Stimulated activated CD4-positive, alpha-beta T cell treated with anti-CD3 and anti-CD28 coated beads, Interleukin-12 subunit alpha, Interleukin-12 subunit beta, amount 100 ng/mL, for 48 hours (primary cell): ENCODE measurements at regions not wholly inside any gene's neighbourhood (a gene's known extent, or its start where the extent isn't known, plus 50 kb on each side); places are given as distances from the start of the nearest gene placed in this dataset.

Source experiments
- DNase-seq, 3 donors: peaks; one replicate each; pipeline ENCODE4 v3.0.0-alpha.2; 2020; ENCODE audit warnings: low read depth in 2 of 3, low spot score in 1 of 3

DNA sequence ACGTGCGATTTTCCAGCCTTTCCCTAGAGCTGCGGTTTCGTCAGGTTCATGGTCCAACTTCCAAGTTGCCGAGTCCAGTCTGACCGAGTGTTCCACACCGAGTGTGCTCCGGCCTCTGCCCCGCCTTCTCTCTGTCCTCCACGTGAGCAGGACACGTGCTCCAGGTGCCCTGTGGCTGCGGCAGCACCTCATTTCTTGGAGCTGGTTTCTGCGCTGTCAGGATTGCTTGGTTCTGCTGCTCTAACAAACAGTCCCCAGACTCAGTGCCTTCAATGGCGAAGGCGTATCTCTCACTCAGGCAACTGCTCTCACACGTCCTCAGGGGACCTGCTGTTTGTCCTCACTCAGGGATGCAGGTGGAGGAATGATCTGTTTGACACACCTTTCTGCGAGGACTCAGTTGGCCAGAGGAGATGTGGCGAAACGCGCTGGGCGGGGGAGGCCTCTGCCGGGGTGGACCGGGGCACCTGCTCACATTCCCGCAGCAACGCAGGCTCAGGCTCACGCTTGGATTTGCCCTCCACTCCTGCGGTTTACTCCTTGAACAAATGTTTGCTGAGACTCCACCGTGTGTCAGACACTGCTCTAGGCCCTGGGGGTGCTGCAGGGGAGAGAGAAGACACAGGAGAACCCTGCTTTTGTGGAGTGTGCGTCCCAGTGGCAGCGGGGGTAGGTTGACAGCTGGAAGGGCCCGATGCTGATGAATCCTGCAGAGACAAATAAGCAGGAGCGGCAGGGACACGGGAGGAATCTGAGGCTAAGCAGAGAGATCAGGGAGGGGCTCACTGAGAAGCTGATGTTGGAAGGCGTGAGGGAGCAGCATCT lies 63.4 kb upstream of the FBRSL1 start:
- no peak for DNase-seq

DNA sequence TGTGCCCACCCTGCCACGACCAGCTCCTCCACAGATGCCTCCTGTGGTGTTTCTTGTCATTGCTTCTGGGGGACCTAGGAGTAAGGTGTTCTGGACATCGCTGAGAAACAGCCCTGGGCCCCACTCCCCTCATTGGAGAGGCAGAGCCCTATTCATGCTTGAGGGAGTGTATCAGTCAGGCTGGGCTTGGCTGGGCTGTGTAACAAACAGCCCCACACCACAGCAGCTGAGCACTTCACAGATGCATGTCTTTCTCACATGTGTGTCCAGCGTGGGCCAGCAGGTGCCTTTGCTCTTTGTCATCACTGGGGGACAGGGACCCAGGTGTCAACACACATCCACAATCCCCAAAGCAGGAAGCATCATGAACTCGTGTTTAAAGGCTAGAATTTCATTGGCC lies 65.1 kb upstream of the FBRSL1 start:
- DNase-seq = no peak

DNA sequence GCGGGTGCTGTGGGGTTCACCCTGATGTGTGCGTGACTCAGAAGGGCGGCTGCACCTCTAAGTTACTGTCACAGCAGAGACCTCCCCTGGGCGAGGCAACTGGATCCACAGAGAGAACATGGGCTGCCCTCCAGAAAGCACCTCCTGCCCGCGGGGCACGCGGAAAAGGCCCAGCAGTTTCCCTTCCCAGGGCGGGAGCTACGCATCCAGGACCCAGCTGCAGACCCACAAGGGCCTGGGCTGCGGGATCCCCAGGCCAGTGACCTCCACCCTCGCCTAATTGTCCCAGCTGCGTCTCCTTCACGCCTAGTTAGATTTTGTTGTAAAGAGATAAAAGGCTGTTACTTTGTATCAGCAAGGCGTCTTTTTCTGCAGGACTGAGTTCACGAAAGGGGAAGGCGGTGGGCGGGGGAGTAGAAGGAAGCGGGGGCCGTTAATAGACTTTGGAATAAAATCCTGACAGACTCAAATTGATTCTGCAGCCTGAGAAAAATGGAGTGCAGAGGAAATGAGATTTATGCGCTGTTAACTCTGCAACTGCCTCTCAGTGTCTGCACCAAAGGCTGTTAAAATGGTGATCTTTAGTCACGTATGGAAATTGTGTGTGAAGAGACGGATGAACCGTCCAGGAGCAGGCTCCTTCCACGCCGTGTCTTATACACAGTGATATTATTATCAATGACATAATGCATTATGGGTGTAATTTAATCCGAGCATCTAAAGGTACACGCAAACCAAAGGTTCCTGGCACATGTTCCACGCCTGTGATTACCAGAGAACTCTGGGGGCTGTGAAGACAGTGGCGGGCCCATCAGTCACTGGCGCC lies 65.9 kb upstream of the FBRSL1 start:
- DNase-seq = no peak

DNA sequence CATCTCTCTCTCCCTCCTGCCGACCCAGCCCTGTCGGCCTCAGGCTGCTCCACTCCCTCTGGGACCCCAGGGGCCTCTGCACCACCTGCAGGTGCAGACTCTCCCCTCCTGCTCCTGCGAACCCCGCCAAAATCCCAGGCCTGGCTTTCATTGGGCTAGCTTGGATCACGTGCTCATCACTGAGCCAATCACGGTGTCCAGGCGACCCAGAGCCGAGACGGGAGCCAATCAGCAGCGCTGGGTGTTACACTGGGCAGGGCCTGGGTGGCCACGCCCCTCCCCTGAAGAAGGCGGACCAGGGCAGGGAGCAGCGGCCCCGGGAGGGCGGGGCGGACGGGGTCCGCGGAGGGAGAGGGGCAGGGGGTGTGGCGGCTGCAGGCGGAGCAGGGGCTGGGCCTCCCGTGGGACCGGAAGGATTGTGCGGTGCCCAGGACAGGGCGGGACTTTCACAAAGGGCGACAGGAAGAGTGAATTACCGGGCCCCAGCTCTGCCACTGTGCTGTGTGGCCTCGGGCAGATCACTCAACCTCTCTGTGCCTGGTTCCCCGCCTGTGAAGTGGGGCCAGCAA lies 66.6 kb upstream of the FBRSL1 start:
- DNase-seq = no peak

DNA sequence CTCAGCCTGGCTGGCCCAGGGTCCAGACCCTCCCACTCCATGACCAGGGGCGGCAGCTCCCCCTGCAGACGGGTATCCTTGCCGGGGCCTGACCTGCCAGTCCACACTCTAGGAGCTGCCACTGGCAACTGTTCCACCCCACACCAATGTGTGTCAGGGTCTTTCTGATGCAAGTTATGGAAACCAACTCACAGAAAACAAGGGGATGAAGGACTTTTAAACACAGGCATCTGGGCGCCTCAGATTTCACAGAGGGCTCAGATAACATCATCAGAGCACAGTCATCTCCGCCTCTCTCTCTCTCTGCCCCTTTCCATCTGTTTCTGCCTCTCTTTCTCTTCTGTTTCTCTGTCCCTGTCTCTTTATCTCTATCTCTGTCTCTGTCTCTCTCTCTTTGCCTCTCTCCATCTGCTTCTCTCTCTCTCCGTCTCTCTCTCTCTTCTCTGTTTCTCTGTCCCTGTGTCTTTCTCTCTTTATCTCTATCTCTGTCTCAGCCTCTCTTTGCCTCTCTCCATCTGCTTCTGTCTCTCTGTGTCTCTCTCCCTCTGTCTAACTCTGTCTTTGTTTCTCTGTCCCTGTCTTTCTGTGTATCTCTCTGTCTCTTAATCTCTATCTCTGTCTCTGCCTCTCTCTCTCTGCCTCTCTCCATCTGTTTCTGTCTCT lies 67.4 kb upstream of the FBRSL1 start:
- DNase-seq = no peak

DNA sequence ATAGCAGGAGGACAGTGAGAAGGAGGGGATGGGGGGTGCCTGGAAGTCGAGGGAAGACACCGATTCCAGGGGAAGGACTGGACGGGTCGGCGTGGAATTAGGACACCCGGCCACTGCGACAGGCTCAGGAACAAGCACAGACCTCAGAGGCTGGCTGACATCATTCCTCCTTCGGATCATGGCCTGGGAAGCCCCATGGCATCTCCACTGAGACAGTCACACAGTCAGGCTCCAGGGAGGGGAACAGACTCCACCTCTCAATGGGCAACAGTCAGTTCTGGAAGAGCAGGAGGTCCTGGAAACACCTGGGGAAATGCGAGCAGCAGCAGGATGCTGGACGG lies 67.9 kb upstream of the FBRSL1 start:
- no peak for DNase-seq

DNA sequence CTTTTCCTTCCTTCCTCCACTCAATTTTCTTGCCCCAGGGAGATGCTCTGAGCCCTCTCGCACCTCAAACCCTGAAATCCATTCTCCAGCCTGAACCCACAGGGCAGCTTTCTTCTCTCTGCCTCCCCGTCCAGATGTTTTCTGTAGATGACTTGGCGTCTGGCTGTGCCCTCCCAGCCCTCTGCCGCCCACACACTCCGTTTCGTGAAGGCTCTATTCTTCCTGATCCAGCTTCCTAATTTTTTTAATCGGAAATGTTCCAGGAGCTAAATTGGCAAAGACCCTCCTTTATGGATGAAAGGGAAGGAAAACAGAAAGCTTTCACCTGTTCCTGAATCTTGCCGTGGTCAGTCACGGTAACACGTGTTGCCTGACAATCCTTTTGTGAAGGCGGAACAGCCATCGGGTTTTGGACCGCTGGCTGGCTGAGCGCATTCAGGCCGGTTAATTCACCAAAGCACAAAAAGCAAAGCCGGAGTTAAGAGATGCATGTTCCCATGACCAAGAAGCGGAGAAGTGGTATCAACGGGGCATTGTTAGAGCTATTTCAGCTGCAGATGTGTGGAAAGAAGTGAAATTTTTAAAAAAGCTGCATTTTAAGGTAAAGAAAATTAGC lies 70.2 kb upstream of the FBRSL1 start:
- DNase-seq = no peak

DNA sequence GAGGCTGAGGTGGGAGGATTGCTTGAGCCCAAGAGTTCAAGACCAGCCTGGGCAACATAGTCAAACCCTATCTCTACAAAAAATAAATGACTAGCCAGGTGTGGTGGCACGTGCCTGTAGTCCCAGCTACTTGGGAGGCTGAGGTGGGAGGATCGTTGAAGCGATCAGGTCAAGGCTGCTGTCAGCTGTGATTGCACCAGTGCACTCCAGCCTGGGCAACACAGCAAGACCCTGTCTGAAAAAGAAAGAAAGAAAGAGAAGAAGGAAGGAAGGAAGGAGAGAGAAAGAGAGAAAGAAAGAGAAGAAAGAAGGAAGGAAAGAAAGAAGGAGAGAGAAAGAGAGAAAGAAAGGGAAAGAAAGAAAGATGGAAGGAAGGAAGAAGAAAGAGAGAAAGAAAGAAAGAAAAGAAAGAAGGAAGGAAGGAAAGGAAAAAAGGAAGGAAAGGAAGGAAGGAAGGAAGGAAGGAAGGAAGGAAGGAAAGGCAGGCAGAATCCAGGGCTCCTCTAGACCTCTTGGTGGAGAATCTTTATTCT lies 71.5 kb upstream of the FBRSL1 start:
- no peak for DNase-seq

DNA sequence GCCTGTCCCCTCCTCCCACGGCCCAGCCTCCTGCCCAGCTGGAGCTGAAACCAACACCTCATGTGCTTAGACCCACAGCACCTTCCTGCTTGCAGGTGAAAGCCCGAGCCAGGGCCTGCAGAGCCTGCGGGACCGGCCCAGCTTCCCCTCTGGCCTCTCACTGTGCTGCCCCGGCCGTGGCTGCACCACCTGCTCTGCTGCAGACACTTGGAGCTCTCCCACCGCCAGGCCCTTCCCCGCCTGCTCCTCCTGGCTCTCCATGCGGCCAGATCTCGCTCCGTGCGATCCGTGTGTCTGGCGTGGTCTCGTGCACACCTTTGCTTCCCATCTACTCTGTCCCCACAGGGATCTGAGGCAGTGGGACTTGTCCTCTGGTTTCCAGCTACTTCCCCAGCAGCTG lies 72.2 kb upstream of the FBRSL1 start:
- no peak for DNase-seq

DNA sequence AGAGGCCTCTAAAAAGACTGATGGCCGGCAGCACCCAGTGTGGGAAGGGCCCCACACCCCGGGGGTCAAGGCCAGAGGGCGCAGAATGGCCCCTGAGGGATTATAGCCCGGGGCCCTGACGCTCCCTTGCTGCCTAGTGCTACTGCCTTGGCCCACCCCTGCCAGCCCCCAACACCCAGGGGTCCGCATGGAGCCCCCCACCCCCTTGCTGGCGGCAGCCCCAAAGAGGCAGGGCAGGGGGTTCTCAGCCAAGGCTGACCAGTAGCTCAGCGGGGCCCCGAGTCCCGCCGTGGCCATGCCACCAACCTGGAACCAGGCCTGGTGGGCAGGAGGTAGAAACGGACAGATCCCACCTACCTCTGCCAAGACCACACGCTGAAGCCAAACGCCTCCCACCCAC lies 73.1 kb upstream of the FBRSL1 start:
- DNase-seq = no peak

DNA sequence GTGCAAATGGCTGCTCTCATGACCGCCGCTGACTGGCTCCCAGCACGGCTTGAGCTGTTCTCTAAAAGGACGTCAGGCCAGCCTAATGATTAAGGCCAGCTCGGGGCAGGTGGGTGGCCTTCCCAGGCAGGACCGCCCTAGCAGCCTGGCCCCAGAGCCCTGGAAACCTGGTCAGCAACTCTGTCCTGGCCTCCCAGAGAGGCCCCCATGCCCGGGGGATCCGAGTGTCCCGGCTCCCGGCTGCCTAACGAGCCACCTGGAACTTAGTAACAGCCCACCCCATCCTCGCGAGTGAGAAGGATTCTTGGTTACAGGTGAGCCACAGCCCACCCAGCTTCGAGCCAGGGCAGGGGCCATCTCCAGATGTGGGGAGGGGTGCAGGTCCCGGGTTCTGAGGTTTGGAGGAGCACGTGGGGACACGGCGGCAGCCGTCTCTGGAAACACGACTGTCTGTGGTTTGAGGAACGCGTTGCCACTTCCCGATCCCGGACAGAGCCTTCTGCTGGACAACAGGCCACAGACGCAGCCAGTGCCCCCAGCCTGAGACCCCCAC lies 73.8 kb upstream of the FBRSL1 start:
- DNase-seq = no peak

DNA sequence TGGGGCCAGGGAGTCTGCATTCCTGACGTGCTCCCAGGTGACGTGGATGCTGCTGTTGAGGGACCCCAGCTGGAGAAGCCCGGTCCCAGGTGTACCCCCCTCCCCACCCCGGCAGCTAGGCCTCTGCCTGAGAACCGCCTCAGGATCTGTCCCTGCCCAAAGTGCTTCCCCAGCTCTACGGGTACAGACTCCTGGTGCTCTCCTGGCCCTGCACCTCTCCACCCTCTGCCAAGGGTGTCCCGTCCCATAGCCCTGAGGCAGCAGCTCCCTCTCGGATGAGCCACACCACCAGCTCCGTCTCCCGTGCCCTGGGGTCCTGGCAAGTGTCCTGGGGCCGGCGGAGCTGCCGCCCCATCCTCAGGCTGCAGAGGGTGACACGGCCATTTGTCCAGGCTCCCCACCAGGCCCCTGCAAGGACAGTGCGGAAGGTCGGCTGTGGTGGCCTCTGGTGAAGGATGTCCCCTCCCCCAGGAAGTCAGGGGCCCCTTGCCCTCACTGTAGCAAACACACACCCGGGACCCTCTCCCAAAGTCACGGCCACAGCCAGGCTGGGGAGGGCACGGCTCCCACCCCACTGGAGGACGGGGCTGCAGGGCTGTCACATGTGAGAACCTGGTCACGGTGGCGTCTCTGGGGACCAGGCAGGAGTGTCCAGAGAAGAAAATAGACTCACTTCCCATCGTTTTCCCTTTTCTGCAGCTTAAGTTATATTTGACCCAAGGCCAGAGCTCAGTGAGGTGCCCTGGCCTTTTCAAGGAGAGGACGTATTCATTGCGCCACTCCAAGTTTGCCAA lies 74.4 kb upstream of the FBRSL1 start:
- DNase-seq = no peak

DNA sequence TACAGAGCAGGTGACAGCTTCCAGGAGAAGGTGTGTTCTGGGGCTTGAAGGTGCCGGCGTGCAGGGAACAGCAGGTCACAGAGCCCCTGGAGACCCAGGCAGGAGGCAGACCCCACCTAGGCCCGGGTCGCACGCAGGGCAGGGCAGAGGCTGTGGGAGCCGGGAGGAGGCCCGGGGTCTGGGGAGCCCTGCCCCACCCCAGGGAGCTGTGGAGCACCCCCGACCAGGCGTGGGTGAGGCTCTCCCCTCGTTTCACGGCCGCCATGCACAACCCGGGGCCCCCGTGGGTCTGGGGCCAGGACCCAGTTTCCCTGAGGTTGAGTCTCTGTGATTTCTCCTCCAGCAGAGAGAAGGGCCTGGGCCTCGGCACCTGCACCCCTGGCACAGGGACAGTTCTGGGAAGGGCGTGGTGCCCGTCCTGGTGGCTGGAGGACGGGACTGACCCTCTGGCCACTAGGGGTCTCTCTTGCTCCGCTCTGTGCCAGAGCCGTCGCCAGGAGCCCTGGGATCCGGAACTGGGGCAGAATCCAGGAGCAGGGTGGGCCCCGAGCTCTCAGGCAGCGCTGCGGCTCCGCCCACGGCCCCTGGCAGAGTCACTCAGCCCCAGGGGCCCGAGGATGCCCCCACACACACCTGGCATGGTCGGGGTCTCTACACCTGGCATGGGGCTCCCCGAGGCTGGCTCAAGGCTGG lies 75.2 kb upstream of the FBRSL1 start:
- DNase-seq = peak; percentile 56 to 81 (median 74)

DNA sequence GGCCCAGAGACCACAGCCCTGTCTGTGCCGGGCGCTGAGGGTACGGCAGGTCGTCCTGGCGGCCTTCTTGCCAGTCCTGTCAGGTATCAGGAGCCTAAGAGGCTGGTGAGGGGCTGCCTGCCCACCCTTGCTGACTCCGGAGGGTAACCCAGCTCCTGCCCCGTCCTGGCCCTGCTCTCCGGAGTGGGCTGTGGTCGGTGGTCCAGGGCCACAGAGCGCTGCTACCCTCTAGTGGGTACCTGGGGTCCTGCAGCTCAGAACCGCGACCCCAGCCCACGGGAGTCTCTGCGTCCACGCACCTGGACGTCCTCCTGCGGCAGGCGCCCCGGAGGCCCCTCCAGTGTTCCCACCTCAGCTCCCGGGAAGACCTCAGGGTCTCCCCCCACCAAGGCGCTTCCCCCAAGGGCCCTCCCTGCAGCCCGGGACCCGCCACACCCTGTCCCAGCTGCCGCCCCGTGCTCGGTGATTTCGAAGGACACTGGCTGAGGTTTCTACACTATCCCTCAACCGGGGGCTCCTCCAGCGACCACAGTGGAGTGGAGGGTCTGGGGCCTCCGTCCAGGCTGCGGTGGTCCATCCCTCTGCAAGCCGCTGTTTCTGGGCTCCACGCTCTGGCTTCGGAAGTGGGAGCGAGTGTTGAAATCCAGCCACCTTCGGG lies 75.9 kb upstream of the FBRSL1 start:
- DNase-seq = peak in 1 of 3 donors; percentile 14

DNA sequence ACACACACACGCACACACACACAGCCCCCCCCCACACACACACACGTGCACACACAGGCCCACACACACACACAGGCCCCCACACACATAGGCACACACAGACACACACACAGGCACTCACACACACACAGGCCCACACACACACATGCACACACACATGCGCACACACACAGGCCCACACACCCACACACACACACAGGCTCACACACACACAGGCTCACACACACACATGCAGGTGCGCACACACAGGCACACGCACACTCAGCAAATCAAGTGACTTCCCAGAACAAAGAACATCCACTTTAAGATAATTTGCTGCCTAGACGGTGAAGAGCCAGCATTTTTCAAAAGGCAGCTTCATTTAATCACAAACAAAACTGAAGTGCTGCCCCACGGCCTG lies 78.5 kb upstream of the FBRSL1 start:
- no peak for DNase-seq

DNA sequence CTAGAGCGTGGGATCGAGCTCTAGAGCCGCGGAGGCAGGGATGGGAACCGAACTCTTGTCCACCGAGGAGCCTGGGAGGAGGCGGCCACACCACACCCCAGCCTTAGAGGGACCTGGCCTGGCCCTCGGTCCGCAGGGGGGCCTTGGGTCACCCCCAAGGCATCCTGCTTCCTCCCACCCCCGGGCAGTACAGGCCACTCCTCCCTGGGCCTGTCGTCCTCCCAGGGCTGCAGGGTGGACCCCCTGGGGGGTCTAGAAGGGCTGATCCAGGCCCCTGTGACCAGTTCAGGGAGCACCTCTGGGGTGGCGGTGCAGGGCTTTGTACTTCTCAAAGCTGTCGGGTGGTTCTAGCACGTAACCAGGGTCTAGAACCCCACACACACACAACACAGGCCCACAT lies 79.1 kb upstream of the FBRSL1 start:
- no peak for DNase-seq

DNA sequence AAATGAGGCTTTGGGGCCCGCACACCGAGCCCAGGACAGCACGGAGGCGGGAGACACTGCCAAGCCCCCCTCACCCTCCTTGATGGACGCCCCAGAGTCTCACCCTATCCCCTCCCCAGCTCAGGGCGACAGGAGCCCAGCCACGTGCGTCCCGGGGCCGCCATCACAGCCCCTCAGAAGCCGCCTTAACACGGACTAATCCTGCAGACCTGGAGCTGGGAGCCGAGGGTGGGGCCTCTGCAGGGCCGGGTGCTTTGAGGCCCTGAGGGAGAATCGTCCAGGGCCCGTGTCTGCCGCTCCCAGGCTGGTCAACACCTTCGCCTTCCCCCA lies 79.7 kb upstream of the FBRSL1 start:
- DNase-seq = no peak

DNA sequence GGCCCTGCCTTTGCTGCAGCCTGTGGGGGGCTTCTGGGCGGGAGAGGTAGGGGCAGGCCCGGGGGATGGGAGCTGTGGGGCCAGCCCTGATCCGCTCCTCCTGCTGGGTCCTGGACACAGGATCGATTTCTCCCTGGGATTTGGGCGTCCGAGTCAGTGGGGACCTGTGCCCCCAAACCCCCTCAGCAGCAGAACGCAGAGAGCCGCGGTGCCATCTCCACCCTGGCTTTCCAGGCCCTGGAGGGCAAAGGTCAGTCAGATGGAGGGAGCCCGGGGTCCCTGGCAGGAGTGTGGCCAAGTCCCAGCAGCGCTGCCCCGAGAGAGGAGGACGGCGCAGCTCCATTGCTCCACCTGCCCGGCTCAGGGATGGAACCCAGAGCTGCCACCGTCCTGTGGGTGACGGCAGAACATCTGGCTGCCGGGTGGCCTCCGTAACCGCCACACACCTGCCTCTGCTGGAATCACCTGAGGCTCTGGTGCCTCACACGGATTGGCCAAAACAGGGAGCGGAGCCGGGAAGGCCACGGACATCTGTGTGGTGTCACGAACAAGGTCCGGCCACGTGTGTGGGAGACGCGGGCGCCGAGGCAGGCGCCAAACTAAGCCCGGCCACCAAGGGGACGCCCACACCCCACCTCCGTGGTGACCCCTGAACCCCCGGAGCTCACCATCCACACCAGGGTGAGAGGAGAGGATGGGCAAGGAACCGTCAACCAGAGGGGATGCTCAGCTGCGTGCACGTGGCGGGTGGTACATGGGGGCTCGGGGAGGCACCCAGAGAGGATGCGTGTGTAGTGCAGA lies 80.3 kb upstream of the FBRSL1 start:
- DNase-seq = no peak
